Stimulated activated memory B cell treated with anti-CD40 and anti-IgM and Interleukin-4, amounts not matched to agents 10 μg/mL and 1 μg/mL and 100 μg/mL, for 72 hours (primary cell): ENCODE measurements at regions not wholly inside any gene's neighbourhood (a gene's known extent, or its start where the extent isn't known, plus 50 kb on each side); places are given as distances from the start of the nearest gene placed in this dataset.
"Not testable (repeated sequence)": the region's sequence is repeated elsewhere in the genome, so short reads cannot be mapped to it uniquely, and the experiment has no call there.

Source experiments
- ATAC-seq: fragments of 150-1000 bp; cut with Tn5 transposase; 2 replicates; pipeline ENCODE4 v1.10.0; 2021
- H3K27ac Mint-ChIP-seq: one replicate; pipeline ENCODE4 v1.8.0; 2022; ENCODE audit warnings: mild to moderate bottlenecking, mixed read lengths
- H3K27me3 Mint-ChIP-seq: one replicate; pipeline ENCODE4 v1.8.0; 2022; ENCODE audit warnings: mixed read lengths
- H3K36me3 Mint-ChIP-seq: one replicate; pipeline ENCODE4 v1.8.0; 2022; ENCODE audit warnings: mixed read lengths
- H3K4me1 Mint-ChIP-seq: one replicate; pipeline ENCODE4 v1.8.0; 2022; ENCODE audit warnings: mixed read lengths
- H3K4me3 Mint-ChIP-seq: one replicate; pipeline ENCODE4 v1.8.0; 2022; ENCODE audit warnings: mild to moderate bottlenecking, moderate library complexity, mixed read lengths
- H3K9me3 Mint-ChIP-seq: one replicate; pipeline ENCODE4 v1.8.0; 2022; ENCODE audit warnings: mixed read lengths

DNA sequence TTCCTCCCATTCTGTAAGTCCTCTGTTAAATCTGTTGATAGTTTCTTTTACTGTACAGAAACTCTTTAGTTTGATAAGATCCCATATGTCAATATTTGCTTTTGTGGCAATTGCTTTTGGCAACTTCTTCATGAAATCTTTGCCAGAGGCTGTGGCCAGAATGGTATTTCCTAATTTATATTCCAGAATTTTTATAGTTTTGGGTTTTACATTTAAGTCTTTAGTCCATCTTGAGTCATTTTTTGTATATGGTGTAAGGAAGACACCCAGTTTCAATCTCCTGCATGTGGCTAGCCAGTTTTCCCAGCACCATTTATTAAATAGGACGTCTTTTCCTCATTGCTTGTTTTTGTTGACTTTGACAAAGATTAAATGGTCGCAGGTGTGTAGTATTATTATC, 372.4 kb upstream of the CADM2 start:
- Mint-ChIP-seq H3K27ac (no peak overlapping the region), H3K36me3 (no peaks in the 10 kb centered on the region), H3K27me3 (no peaks in the 10 kb centered on the region), H3K4me1 (no peaks in the 10 kb centered on the region), H3K9me3 (peaks cover 3% of the 10 kb centered on the region), H3K4me3 (no peak overlapping the region)
- no peak for ATAC-seq

- no peak for ATAC-seq
- Mint-ChIP-seq H3K4me1 (no peaks in the 10 kb centered on the region), H3K9me3 (no peaks in the 10 kb centered on the region), H3K27me3 (no peaks in the 10 kb centered on the region), H3K36me3 (no peaks in the 10 kb centered on the region), H3K4me3 (no peak overlapping the region), H3K27ac (no peak overlapping the region)
These were observed 358.0 kb upstream of the CADM2 start for GRCh38 chr3:84600703-84601225.

- Mint-ChIP-seq H3K27ac (no peak overlapping the region), H3K4me1 (no peaks in the 10 kb centered on the region), H3K27me3 (no peaks in the 10 kb centered on the region), H3K9me3 (no peaks in the 10 kb centered on the region), H3K36me3 (no peaks in the 10 kb centered on the region), H3K4me3 (no peak overlapping the region)
- ATAC-seq: no peak
These were observed 357.5 kb upstream of the CADM2 start for GRCh38 chr3:84601303-84601702.

GRCh38 chr3:84621823-84622222, 337.0 kb upstream of the CADM2 start:
- H3K4me3 Mint-ChIP-seq: no peak overlapping the region
- peaks cover 15% of the 10 kb centered on the region for H3K9me3 Mint-ChIP-seq
- no peaks in the 10 kb centered on the region for H3K27me3 Mint-ChIP-seq
- H3K36me3 Mint-ChIP-seq: no peaks in the 10 kb centered on the region
- H3K4me1 Mint-ChIP-seq: no peaks in the 10 kb centered on the region
- H3K27ac Mint-ChIP-seq: no peak overlapping the region
- no peak for ATAC-seq

GRCh38 chr3:84634668-84635067, 324.1 kb upstream of the CADM2 start:
- no peak for ATAC-seq
- H3K4me3 Mint-ChIP-seq: no peak overlapping the region
- peaks cover 5% of the 10 kb centered on the region for H3K9me3 Mint-ChIP-seq
- H3K36me3 Mint-ChIP-seq: no peaks in the 10 kb centered on the region
- H3K4me1 Mint-ChIP-seq: no peaks in the 10 kb centered on the region
- H3K27me3 Mint-ChIP-seq: no peaks in the 10 kb centered on the region
- H3K27ac Mint-ChIP-seq: no peak overlapping the region

DNA sequence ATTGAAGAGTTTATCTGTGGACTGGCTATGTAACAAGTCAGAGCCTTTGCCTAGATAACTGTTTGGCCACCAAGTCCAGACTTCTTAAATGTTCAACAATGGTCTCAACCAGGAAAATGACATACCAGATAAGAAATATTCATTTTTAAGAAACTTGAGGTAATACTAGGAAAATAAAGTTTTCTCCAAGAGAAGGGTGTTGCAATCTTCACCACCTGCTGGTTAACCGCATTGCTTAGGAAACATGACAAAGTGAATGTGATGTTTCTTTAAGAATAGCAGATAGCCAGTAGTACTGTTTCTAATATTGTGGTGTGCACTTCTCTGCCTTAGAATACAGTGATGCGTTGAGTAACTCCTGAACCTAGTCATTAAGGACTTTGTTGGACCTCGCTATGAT, 321.5 kb upstream of the CADM2 start:
- Mint-ChIP-seq H3K4me3 (no peak overlapping the region), H3K9me3 (peaks cover 8% of the 10 kb centered on the region), H3K27ac (no peak overlapping the region), H3K27me3 (no peaks in the 10 kb centered on the region), H3K36me3 (no peaks in the 10 kb centered on the region), H3K4me1 (no peaks in the 10 kb centered on the region)
- ATAC-seq: no peak

GRCh38 chr3:84666468-84666867, 292.3 kb upstream of the CADM2 start:
- ATAC-seq: no peak
- no peaks in the 10 kb centered on the region for H3K27me3 Mint-ChIP-seq
- H3K4me3 Mint-ChIP-seq: no peak overlapping the region
- no peaks in the 10 kb centered on the region for H3K9me3 Mint-ChIP-seq
- H3K4me1 Mint-ChIP-seq: no peaks in the 10 kb centered on the region
- H3K36me3 Mint-ChIP-seq: no peaks in the 10 kb centered on the region
- no peak overlapping the region for H3K27ac Mint-ChIP-seq

- no peaks in the 10 kb centered on the region for H3K4me1 Mint-ChIP-seq
- no peak overlapping the region for H3K27ac Mint-ChIP-seq
- no peaks in the 10 kb centered on the region for H3K9me3 Mint-ChIP-seq
- no peak overlapping the region for H3K4me3 Mint-ChIP-seq
- ATAC-seq: no peak
- H3K27me3 Mint-ChIP-seq: no peaks in the 10 kb centered on the region
- no peaks in the 10 kb centered on the region for H3K36me3 Mint-ChIP-seq
These were observed 279.6 kb upstream of the CADM2 start for GRCh38 chr3:84679211-84679610.

GRCh38 chr3:84680700-84681099, 278.1 kb upstream of the CADM2 start:
- H3K36me3 Mint-ChIP-seq: no peaks in the 10 kb centered on the region
- no peaks in the 10 kb centered on the region for H3K4me1 Mint-ChIP-seq
- no peak overlapping the region for H3K27ac Mint-ChIP-seq
- H3K27me3 Mint-ChIP-seq: no peaks in the 10 kb centered on the region
- no peaks in the 10 kb centered on the region for H3K9me3 Mint-ChIP-seq
- ATAC-seq: no peak
- H3K4me3 Mint-ChIP-seq: no peak overlapping the region

GRCh38 chr3:84683493-84683892, 275.3 kb upstream of the CADM2 start:
- Mint-ChIP-seq H3K4me1 (no peaks in the 10 kb centered on the region), H3K27ac (no peak overlapping the region), H3K36me3 (no peaks in the 10 kb centered on the region), H3K4me3 (no peak overlapping the region), H3K9me3 (no peaks in the 10 kb centered on the region), H3K27me3 (no peaks in the 10 kb centered on the region)
- no peak for ATAC-seq

DNA sequence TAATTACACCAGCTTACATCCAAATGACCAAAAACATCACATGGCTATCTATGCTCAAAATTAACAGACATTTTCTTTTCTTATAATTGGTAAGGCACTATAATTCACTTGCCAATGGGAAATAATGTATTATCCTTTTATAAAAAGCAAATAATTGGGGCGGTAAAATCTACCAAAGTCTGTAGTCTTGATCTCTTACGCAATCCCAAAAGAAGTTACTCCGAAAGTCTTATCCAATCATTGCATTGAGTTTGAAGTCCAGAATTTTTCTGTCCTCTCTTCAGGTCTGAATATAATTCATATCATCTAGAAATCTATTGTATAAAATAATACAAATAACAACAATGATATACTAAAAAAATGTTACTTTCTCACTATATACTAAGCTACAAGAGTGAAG, 273.3 kb upstream of the CADM2 start:
- Mint-ChIP-seq H3K9me3 (no peaks in the 10 kb centered on the region), H3K36me3 (no peaks in the 10 kb centered on the region), H3K27me3 (no peaks in the 10 kb centered on the region), H3K4me1 (no peaks in the 10 kb centered on the region), H3K4me3 (no peak overlapping the region), H3K27ac (no peak overlapping the region)
- ATAC-seq: no peak

DNA sequence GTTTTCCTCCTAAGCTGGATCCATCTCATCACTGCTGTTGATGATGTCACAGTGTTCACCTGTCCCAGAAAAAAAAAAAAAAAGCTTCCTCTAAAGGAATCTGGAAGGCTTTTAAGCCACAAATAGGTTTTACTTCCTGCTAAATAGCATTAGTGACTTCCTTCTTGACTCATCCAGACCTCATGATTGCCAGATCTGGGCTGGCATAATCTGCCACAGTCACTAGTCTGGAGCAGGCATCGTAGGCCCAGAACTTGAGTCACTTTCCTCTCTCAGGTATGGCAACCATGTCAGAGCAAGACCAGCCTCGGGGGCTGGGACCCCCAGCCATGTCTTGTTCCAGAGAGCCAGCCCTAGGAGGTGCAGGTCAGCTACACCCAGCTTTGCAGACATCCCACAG, 266.5 kb upstream of the CADM2 start:
- H3K4me3 Mint-ChIP-seq: no peak overlapping the region

DNA sequence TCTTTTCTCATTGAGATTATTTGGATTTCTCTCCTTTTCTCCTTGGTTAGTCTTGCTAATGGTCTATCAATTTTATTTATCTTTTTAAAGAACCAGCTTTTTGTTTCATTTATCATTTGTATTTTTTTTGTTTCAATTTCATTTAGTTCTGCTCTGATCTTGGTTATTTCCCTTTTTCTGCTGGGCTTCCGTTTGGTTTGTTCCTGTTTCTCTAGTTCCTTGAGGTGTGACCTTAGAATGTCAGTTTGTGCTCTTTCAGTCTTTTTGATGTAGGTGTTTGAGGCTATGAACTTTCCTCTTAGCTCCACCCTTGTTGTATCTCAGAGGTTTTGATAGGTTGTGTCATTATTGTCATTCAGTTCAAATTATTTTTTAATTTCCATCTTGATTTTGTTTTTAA, 248.5 kb upstream of the CADM2 start:
- not testable (repeated sequence) for H3K27me3 Mint-ChIP-seq, H3K36me3 Mint-ChIP-seq, H3K9me3 Mint-ChIP-seq, ATAC-seq
- H3K4me3 Mint-ChIP-seq: peak overlapping the region; percentile 22
- H3K27ac Mint-ChIP-seq: peak overlapping the region; percentile 43
- peaks cover 12% of the 10 kb centered on the region for H3K4me1 Mint-ChIP-seq

More for the DNA sequence above, 266.5 kb upstream of the CADM2 start:
- peaks cover 6% of the 10 kb centered on the region for H3K9me3 Mint-ChIP-seq
- H3K4me1 Mint-ChIP-seq: no peaks in the 10 kb centered on the region
- H3K36me3 Mint-ChIP-seq: no peaks in the 10 kb centered on the region
- H3K27me3 Mint-ChIP-seq: no peaks in the 10 kb centered on the region
- no peak overlapping the region for H3K27ac Mint-ChIP-seq
- no peak for ATAC-seq

- no peak overlapping the region for H3K27ac Mint-ChIP-seq
- peaks cover 14% of the 10 kb centered on the region for H3K9me3 Mint-ChIP-seq
- no peak for ATAC-seq
- no peaks in the 10 kb centered on the region for H3K27me3 Mint-ChIP-seq
- no peaks in the 10 kb centered on the region for H3K4me1 Mint-ChIP-seq
- no peaks in the 10 kb centered on the region for H3K36me3 Mint-ChIP-seq
- H3K4me3 Mint-ChIP-seq: no peak overlapping the region
These were observed 240.9 kb upstream of the CADM2 start for GRCh38 chr3:84717894-84718293.

DNA sequence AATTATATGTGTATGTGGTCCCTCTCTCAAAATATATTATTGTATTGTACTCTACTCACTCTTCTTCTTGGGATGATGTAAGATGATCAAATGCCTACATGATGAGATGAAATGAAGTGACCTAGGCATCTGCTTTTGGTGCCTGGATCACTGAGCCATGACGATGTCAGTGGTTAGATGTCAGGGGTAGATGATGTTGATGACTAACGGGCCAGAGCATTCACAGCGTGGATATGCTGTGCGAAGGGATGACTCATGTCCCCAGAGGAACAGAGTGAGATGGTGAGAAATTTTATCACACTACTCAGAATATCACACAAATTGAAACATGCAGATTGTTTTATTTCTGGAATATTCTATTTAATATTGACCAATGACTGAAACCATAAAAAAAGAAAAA, 233.9 kb upstream of the CADM2 start:
- Mint-ChIP-seq H3K4me3 (no peak overlapping the region), H3K4me1 (no peaks in the 10 kb centered on the region), H3K27me3 (no peaks in the 10 kb centered on the region), H3K27ac (no peak overlapping the region), H3K36me3 (no peaks in the 10 kb centered on the region), H3K9me3 (peaks cover 4% of the 10 kb centered on the region)
- peak; percentile 92 for ATAC-seq

- Mint-ChIP-seq H3K27ac (no peak overlapping the region), H3K4me1 (no peaks in the 10 kb centered on the region), H3K4me3 (no peak overlapping the region), H3K9me3 (no peaks in the 10 kb centered on the region), H3K27me3 (no peaks in the 10 kb centered on the region), H3K36me3 (no peaks in the 10 kb centered on the region)
- no peak for ATAC-seq
These were observed 231.2 kb upstream of the CADM2 start for GRCh38 chr3:84727616-84728015.

GRCh38 chr3:84734731-84735130, 224.1 kb upstream of the CADM2 start:
- peak; percentile 67 for ATAC-seq
- H3K27ac Mint-ChIP-seq, H3K36me3 Mint-ChIP-seq, H3K27me3 Mint-ChIP-seq, H3K4me1 Mint-ChIP-seq, H3K9me3 Mint-ChIP-seq, H3K4me3 Mint-ChIP-seq: not testable (repeated sequence)
